ENCODE measurements at regions not wholly inside any gene's neighbourhood (a gene's known extent, or its start where the extent isn't known, plus 50 kb on each side); places are given as distances from the start of the nearest gene placed in this dataset.

GRCh38 chr1:234992065-234992464 lies 136.6 kb downstream of the TOMM20 start:
- DNase-seq (ENCODE audit: low spot score) (no peak), ATAC-seq (ENCODE audit: low read depth) (no peak)
- no peaks in the 10 kb centered on the region for H3K9me3 ChIP-seq (ENCODE audit: severe bottlenecking)
- H3K36me3 ChIP-seq (ENCODE audit: low read depth): no peaks in the 10 kb centered on the region
- peaks cover 16% of the 10 kb centered on the region for H3K4me1 ChIP-seq (ENCODE audit: insufficient read depth, poor library complexity, severe bottlenecking)
- no peak for TF ChIP-seq CTCF (IDR thresholded peaks at IDR 0.05; ENCODE audit: poor library complexity, severe bottlenecking)
- no peaks in the 10 kb centered on the region for H3K27me3 ChIP-seq (ENCODE audit: insufficient read depth, poor library complexity, severe bottlenecking)
- H3K27ac ChIP-seq (ENCODE audit: poor library complexity, severe bottlenecking): no peak overlapping the region
- no peak overlapping the region for H3K4me3 ChIP-seq (ENCODE audit: severe bottlenecking)

- Histone ChIP-seq H3K27ac (ENCODE audit: poor library complexity, severe bottlenecking) (no peak overlapping the region), H3K4me1 (ENCODE audit: insufficient read depth, poor library complexity, severe bottlenecking) (peaks cover 11% of the 10 kb centered on the region), H3K27me3 (ENCODE audit: insufficient read depth, poor library complexity, severe bottlenecking) (no peaks in the 10 kb centered on the region), H3K4me3 (ENCODE audit: severe bottlenecking) (no peak overlapping the region), H3K9me3 (ENCODE audit: severe bottlenecking) (no peaks in the 10 kb centered on the region), H3K36me3 (ENCODE audit: low read depth) (no peaks in the 10 kb centered on the region)
- no peak for DNase-seq (ENCODE audit: low spot score)
- no peak for ATAC-seq (ENCODE audit: low read depth)
- TF ChIP-seq CTCF (IDR thresholded peaks at IDR 0.05; ENCODE audit: poor library complexity, severe bottlenecking): no peak
Measured at GRCh38 chr1:234990874-234991801, 137.5 kb downstream of the TOMM20 start.

- no peak overlapping the region for H3K4me3 ChIP-seq (ENCODE audit: severe bottlenecking)
- no peaks in the 10 kb centered on the region for H3K36me3 ChIP-seq (ENCODE audit: low read depth)
- no peaks in the 10 kb centered on the region for H3K9me3 ChIP-seq (ENCODE audit: severe bottlenecking)
- peaks cover 11% of the 10 kb centered on the region for H3K4me1 ChIP-seq (ENCODE audit: insufficient read depth, poor library complexity, severe bottlenecking)
- no peaks in the 10 kb centered on the region for H3K27me3 ChIP-seq (ENCODE audit: insufficient read depth, poor library complexity, severe bottlenecking)
- DNase-seq (ENCODE audit: low spot score) (no peak), ATAC-seq (ENCODE audit: low read depth) (no peak)
- no peak overlapping the region for H3K27ac ChIP-seq (ENCODE audit: poor library complexity, severe bottlenecking)
- TF ChIP-seq CTCF (IDR thresholded peaks at IDR 0.05; ENCODE audit: poor library complexity, severe bottlenecking): no peak
Measured at GRCh38 chr1:234990328-234990675, 138.3 kb downstream of the TOMM20 start.

- Histone ChIP-seq H3K4me1 (ENCODE audit: insufficient read depth, poor library complexity, severe bottlenecking) (peaks cover 11% of the 10 kb centered on the region), H3K27ac (ENCODE audit: poor library complexity, severe bottlenecking) (no peak overlapping the region), H3K27me3 (ENCODE audit: insufficient read depth, poor library complexity, severe bottlenecking) (no peaks in the 10 kb centered on the region), H3K36me3 (ENCODE audit: low read depth) (no peaks in the 10 kb centered on the region), H3K4me3 (ENCODE audit: severe bottlenecking) (no peak overlapping the region), H3K9me3 (ENCODE audit: severe bottlenecking) (no peaks in the 10 kb centered on the region)
- DNase-seq (ENCODE audit: low spot score): no peak
- TF ChIP-seq CTCF (IDR thresholded peaks at IDR 0.05; ENCODE audit: poor library complexity, severe bottlenecking): no peak
- no peak for ATAC-seq (ENCODE audit: low read depth)
Measured at GRCh38 chr1:234989479-234990327, 138.9 kb downstream of the TOMM20 start.
